RWPE1 (cell line): ENCODE measurements at regions not wholly inside any gene's neighbourhood (a gene's known extent, or its start where the extent isn't known, plus 50 kb on each side); places are given as distances from the start of the nearest gene placed in this dataset.
A peak's percentile ranks its signal among the peaks of the same experiment; 100 is the strongest.

ENCODE experiments used
- CTCF ChIA-PET: fragments of 350-600 bp; sonication (Branson Sonifier 250); formaldehyde crosslinking; extraction: SDS; loops from one replicate; lab custom pipeline; 2021; lab: Yijun Ruan, JAX
- POLR2A ChIA-PET: fragments of 400-600 bp; formaldehyde crosslinking; extraction: SDS; loops from one replicate; lab custom pipeline; 2020; ENCODE audit warnings: antibody characterized with exemption; ENCODE audit not compliant: low non-redundant PET; lab: Yijun Ruan, JAX
- DNase-seq: peaks from one replicate; pipeline ENCODE4 v3.0.0; 2012; ENCODE audit warnings: low spot score
- H3K27ac ChIP-seq: fragments of 450-650 bp; 2 replicates; pipeline ENCODE4 v1.5.1; 2017
- TF ChIP-seq, protein P1 (sequence below): fragments of 450-650 bp; conservative IDR thresholded peaks from 2 replicates; pipeline ENCODE4 v1.5.1; 2017; ENCODE audit warnings: low read depth, mild to moderate bottlenecking

DNA sequence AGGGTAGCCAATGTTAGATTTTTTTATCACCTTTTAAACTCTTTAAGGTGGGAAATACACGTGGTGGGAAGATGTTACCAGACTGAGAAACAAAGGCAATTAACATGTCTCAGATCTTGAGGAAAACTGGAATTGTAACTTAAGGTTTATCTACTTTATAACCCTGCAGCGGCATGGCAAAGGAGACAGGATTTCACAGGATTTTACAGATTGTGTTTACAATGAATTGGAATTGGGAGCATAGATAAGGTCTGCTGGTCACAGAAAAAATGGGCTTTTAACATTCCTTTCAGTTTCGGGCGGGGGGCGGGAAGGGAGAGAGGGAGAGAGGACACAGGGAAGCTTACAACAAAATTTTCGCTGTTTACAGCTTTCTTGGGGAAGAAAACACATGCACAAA is 467.5 kb upstream of the CT83 start:
- no peak for DNase-seq
- ChIA-PET CTCF (no interaction called here), POLR2A (no interaction called here)
- no peak overlapping the region for H3K27ac ChIP-seq
- TF ChIP-seq, protein P1, sequence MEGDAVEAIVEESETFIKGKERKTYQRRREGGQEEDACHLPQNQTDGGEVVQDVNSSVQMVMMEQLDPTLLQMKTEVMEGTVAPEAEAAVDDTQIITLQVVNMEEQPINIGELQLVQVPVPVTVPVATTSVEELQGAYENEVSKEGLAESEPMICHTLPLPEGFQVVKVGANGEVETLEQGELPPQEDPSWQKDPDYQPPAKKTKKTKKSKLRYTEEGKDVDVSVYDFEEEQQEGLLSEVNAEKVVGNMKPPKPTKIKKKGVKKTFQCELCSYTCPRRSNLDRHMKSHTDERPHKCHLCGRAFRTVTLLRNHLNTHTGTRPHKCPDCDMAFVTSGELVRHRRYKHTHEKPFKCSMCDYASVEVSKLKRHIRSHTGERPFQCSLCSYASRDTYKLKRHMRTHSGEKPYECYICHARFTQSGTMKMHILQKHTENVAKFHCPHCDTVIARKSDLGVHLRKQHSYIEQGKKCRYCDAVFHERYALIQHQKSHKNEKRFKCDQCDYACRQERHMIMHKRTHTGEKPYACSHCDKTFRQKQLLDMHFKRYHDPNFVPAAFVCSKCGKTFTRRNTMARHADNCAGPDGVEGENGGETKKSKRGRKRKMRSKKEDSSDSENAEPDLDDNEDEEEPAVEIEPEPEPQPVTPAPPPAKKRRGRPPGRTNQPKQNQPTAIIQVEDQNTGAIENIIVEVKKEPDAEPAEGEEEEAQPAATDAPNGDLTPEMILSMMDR: no peak

DNA sequence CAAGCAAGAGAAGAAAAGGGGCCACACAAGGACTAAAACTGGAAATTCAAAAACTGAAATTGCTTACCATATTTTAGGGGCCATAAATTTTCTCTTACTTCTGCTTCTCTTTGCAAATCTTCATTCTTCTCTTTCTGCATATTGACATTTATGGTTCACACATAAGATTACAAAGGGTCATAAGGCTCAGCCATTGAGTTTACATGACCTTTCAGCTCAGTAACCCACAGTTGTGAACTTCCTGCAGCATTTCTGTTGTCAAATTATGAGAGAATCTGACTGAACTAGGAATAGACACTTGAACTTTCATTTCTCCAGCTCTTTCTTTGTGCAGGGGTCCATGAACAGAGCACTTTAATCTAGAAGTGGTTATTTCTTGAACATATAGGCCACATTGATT is 434.8 kb upstream of the CT83 start:
- no peak overlapping the region for H3K27ac ChIP-seq
- DNase-seq: no peak
- TF ChIP-seq, protein P1: no peak
- POLR2A ChIA-PET: no interaction called here
- CTCF ChIA-PET: no interaction called here

DNA sequence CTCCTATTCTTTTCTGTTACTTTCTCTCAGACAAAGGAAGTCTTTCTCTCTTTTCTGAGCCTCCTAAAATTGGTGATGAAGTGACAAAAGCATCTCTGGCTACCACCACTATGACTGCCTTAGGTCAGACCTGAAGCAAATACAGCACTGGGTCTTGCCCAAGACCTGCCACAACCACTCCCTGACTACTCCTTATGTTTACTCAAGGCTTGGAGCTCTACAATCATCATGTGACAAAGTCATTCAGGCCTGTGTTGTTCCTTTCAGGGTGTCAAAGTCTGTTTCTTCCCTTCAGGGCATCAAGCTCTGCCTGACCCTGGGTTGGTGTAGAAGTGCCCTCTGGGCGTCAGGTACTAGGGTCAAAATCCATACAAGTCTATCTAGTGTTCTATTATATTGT is 419.2 kb upstream of the CT83 start:
- CTCF ChIA-PET: interaction anchor here (0.5 kb wide), 1 partner anchor 80 kb away, joined by 5 read pairs; no protein-coding TSS in a partner anchor
- POLR2A ChIA-PET: no interaction called here
- DNase-seq: no peak
- no peak overlapping the region for H3K27ac ChIP-seq
- TF ChIP-seq, protein P1: no peak

DNA sequence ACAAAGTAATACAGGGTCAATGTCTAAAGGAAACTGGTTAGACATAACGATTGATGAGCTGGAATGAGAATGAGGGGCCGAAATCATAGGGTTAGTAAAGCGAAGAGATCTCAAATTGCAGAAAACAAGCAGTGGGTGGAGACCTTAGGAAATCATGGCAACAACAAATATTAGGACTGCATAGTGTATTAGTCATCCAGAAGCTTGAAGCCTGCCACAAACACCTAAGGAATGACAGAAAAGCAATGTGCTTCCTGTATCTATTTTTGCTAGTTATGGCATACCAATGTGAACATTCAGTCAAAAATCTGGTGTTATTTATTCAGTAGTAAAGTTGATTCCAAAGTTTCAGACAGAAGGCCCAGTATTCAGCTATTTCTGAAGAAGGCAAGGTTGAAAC is 410.9 kb upstream of the CT83 start:
- TF ChIP-seq, protein P1: no peak
- ChIA-PET POLR2A (no interaction called here), CTCF (no interaction called here)
- peak; percentile 59 for DNase-seq
- H3K27ac ChIP-seq: no peak overlapping the region

DNA sequence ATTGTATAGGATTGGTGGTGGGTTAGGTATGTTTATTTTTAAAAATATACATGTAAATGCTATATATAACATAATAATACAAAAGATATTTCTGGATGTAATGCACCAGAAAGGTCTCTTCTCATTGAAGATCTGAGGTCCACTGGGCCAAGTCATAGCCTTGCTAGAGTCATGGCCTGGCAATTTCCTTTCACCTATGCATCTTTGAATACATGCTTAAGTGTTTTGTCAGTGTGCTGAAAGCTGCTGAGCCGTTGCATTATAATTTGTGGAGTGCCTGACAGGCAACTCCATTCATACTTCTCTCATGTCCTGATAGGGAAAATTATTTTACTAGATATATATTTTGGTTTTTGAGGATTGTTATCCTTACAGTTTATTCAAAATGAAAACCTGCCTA is 410.2 kb upstream of the CT83 start:
- ChIA-PET CTCF (no interaction called here), POLR2A (no interaction called here)
- H3K27ac ChIP-seq: no peak overlapping the region
- TF ChIP-seq, protein P1: no peak
- no peak for DNase-seq

DNA sequence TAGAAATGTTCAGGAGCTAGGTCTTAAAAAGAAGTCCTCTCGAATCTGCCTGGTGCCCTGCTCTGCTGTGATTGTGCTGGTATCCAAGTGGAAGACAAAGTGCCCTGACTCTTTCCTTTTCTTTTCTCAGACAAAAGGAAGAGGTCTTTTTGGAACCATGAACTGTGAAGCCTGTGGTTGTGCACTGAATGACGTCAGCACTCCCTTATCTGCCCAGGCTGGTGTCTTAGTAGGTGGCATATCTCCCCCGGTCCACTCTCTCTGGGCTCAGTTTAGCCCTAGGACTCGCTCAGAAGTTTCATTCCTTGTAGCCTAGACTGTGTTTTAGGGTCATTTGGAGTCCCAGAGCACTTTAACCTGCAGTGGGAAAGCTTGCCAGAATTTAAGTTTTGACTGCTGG is 400.3 kb upstream of the CT83 start:
- TF ChIP-seq, protein P1: no peak
- ChIA-PET POLR2A (no interaction called here), CTCF (no interaction called here)
- no peak for DNase-seq
- no peak overlapping the region for H3K27ac ChIP-seq

DNA sequence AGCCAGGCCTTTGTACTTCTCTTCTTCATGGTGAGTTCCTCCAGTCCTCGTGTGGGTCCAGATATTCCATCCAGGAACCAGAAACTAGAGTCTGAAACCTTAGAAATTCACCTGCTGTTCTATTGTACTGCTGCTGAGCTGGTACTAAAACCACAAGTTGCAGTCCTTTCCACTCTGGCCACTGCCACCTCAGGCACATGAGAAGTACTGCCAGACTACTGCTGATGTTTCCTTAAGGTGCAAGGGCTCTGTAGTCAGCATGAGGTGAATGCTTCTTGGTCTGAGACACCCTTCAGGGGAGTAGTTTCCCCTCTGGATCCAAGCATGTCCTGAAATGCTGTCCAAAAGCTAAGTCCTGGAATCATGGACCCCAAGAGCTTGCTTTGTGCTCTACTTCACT is 399.6 kb upstream of the CT83 start:
- TF ChIP-seq, protein P1: no peak
- POLR2A ChIA-PET: no interaction called here
- no peak overlapping the region for H3K27ac ChIP-seq
- CTCF ChIA-PET: no interaction called here
- no peak for DNase-seq
